Lower leg skin (tissue), 4 donors: ENCODE measurements at regions not wholly inside any gene's neighbourhood (a gene's known extent, or its start where the extent isn't known, plus 50 kb on each side); places are given as distances from the start of the nearest gene placed in this dataset.

ENCODE experiments used
- DNase-seq, 2 donors: peaks; one replicate each; pipeline ENCODE4 v3.0.0-alpha.2; 2019; ENCODE audit warnings: low spot score in 2 of 2
- H3K4me3 ChIP-seq: fragments of 200-600 bp; sonication (generic); 2 replicates; pipeline ENCODE4 v1.5.1; 2017; ENCODE audit warnings: mild to moderate bottlenecking, low read depth; ENCODE audit not compliant: poor library complexity, severe bottlenecking
- POLR2A ChIP-seq, 2 donors: fragments of 450-650 bp; IDR thresholded peaks; one replicate each; pipeline ENCODE4 v1.6.1; 2016 to 2017; ENCODE audit warnings: antibody characterized with exemption in 2 of 2, mild to moderate bottlenecking in 1 of 2, moderate library complexity in 1 of 2
- WGBS, 2 donors: methylation state at CpG; one replicate each; pipeline ENCODE4 v1.1.5; 2018; 5-methylcytosine and 5-hydroxymethylcytosine counted together
- intact Hi-C: fragments of 100-400 bp; cut with DNase I; formaldehyde crosslinking; loops from one replicate; pipeline ENCODE4 v1.15.0; 2023; ENCODE audit warnings: low total_unique reads
- TF ChIP-seq, protein P1 (sequence below), 3 donors: fragments of 450-650 bp; IDR thresholded peaks; one replicate each; pipeline ENCODE4 v1.5.1; 2016; ENCODE audit warnings: antibody characterized with exemption in 3 of 3, mild to moderate bottlenecking in 3 of 3, moderate library complexity in 2 of 3

DNA sequence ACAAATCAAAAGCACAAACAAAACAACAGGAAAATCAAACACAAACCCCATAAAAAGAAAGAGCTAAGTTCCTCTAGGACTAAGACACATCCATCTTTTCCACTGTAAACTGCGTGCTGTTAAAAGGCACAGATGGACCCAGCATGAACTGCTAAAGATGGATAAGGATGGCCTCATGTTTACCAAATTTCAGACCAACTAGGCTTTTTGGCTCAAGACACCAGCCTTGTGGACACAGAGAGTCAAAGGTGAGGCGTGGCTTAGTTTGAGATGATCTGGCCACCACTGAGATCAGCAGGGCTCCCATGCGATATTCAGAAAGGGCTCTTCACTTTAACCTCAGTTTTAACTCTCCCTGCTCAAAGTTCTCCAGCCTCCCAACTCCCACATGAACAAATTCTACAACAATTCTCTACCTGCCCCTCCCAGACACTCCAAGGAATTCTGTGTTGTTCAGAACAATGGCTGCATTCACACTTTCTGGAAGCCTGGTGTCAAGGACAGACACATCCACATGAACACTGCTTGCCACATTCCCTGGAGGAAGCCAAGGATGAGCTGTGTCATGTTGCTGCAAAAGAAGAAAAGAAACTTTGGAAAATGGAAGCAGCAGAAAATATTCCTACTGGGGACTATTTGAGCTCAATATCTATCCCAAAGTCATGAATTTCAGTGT is 198.4 kb upstream of the LRRN1 start:
- TF ChIP-seq, protein P1, sequence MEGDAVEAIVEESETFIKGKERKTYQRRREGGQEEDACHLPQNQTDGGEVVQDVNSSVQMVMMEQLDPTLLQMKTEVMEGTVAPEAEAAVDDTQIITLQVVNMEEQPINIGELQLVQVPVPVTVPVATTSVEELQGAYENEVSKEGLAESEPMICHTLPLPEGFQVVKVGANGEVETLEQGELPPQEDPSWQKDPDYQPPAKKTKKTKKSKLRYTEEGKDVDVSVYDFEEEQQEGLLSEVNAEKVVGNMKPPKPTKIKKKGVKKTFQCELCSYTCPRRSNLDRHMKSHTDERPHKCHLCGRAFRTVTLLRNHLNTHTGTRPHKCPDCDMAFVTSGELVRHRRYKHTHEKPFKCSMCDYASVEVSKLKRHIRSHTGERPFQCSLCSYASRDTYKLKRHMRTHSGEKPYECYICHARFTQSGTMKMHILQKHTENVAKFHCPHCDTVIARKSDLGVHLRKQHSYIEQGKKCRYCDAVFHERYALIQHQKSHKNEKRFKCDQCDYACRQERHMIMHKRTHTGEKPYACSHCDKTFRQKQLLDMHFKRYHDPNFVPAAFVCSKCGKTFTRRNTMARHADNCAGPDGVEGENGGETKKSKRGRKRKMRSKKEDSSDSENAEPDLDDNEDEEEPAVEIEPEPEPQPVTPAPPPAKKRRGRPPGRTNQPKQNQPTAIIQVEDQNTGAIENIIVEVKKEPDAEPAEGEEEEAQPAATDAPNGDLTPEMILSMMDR (IDR thresholded peaks at IDR 0.05): no peak
- no peak for TF ChIP-seq POLR2A (IDR thresholded peaks at IDR 0.05)
- H3K4me3 ChIP-seq: no peak overlapping the region
- no peak for DNase-seq
- WGBS, 2 donors: 73 to 82% methylated on average over 3 of the region's 3 CpGs
- intact Hi-C loops: no loop called here

DNA sequence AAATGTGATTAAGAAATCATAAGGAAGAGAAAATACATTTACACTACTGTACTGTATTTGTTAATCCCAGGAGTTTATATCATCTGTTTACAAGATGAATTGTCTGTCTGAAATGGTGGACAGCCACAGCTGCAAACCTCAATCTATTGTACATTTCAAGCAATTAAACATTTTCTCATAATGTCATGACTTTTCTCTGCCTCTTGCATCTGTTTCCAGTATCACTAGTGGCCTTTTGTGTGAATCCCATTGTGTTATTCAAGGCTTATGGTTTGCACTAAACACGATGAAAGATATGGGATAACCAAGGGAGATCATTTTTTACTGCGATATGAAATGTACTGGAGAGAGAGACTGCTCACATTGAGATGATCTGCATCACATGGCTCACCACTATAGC is 200.2 kb upstream of the LRRN1 start:
- TF ChIP-seq, protein P1 (IDR thresholded peaks at IDR 0.05): no peak
- no peak for TF ChIP-seq POLR2A (IDR thresholded peaks at IDR 0.05)
- H3K4me3 ChIP-seq: no peak overlapping the region
- intact Hi-C loops: no loop called here
- WGBS, 2 donors: 72 to 89% methylated on average over 2 of the region's 2 CpGs
- no peak for DNase-seq

DNA sequence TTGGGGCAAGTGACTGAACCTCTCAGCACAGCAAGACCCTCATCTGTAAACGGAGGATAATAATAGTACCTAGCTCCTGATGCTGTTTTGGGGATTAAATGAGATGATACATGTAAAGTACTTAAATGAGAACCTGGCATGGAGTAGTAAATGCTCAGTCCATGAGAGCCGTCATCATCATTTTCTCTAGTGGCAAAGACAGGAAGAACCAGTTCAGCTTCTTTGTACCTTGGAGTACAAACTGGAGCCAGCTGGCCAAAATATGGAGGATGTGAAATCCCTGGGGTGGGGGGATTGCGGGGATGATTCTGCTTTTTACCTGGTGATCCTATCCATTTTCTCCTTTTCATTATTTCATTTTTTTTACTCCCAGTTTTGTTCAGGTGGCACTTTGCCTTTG is 204.2 kb upstream of the LRRN1 start:
- no peak for DNase-seq
- intact Hi-C loops: no loop called here
- no peak for TF ChIP-seq POLR2A (IDR thresholded peaks at IDR 0.05)
- TF ChIP-seq, protein P1 (IDR thresholded peaks at IDR 0.05): no peak
- no peak overlapping the region for H3K4me3 ChIP-seq
- 65% methylated on average over 3 of the region's 3 CpGs for WGBS, 2 donors

DNA sequence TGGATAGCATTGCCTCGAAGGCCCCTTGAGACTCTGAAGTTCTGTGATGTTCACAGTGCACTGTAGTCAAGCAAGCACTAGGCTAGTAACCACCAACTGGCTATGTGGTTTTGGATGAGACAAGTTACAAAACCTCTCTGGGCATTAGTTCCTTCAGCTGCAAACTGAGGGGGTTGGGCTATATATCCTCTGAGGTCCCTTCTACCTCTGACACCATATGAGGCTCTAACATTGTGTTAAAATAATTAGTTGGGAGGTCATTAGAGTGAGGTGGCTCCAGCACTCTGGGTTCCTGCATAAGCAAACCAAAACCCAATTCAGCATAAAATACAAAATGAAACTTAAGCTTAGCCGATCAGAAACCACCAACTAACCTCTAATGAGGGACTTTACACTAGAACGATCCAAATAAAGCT is 209.5 kb upstream of the LRRN1 start:
- 61 to 66% methylated on average over 3 of the region's 3 CpGs for WGBS, 2 donors
- no peak for DNase-seq
- TF ChIP-seq POLR2A (IDR thresholded peaks at IDR 0.05): no peak
- TF ChIP-seq, protein P1 (IDR thresholded peaks at IDR 0.05): no peak
- intact Hi-C loops: no loop called here
- no peak overlapping the region for H3K4me3 ChIP-seq

- no peak for DNase-seq
- no peak overlapping the region for H3K4me3 ChIP-seq
- 42 to 60% methylated on average over 4 of the region's 4 CpGs for WGBS, 2 donors
- TF ChIP-seq, protein P1 (IDR thresholded peaks at IDR 0.05): no peak
- TF ChIP-seq POLR2A (IDR thresholded peaks at IDR 0.05): no peak
- intact Hi-C loops: no loop called here
Measured at GRCh38 chr3:3587647-3587972, 211.6 kb upstream of the LRRN1 start.
